ENCODE measurements at regions not wholly inside any gene's neighbourhood (a gene's known extent, or its start where the extent isn't known, plus 50 kb on each side); places are given as distances from the start of the nearest gene placed in this dataset.

GRCh38 chr4:33369446-33369845, 2649.3 kb downstream of the PCDH7 start:
- Histone ChIP-seq H3K27me3 (no peaks in the 10 kb centered on the region), H3K27ac (no peak overlapping the region), H4K20me1 (ENCODE audit: insufficient read depth, poor library complexity, severe bottlenecking) (no peaks in the 10 kb centered on the region), H3K9me3 (ENCODE audit: low read depth) (no peaks in the 10 kb centered on the region), H3K4me2 (no peak overlapping the region), H3K36me3 (replicated peaks; ENCODE audit: insufficient read depth, low read depth) (no peaks in the 10 kb centered on the region), H2AFZ (no peak overlapping the region), H3K79me2 (no peaks in the 10 kb centered on the region), H3K4me3 (no peak overlapping the region), H3K4me1 (ENCODE audit: insufficient read depth) (no peaks in the 10 kb centered on the region), H3K9me2 (replicated peaks; ENCODE audit: insufficient read depth) (no peaks in the 10 kb centered on the region)
- TF ChIP-seq EZH2 (IDR thresholded peaks at IDR 0.05; ENCODE audit: borderline replicate concordance), result no peak
- no peak for TF ChIP-seq CTCF (IDR thresholded peaks at IDR 0.05; ENCODE audit: poor library complexity)
- TF ChIP-seq EZH2phosphoT487 (IDR thresholded peaks at IDR 0.05; ENCODE audit: low read depth, severe bottlenecking, unreplicated experiment), result no peak
- DNase-seq (ENCODE audit: low spot score), result peak; percentile 23
- 62% methylated on average over 3 of the region's 3 CpGs for WGBS (ENCODE audit: low lambda C conversion rate, missing lambda C conversion rate)

- H3K9me3 ChIP-seq (ENCODE audit: low read depth), result no peaks in the 10 kb centered on the region
- H3K4me1 ChIP-seq (ENCODE audit: insufficient read depth), result no peaks in the 10 kb centered on the region
- H3K4me3 ChIP-seq, result no peak overlapping the region
- H3K9me2 ChIP-seq (replicated peaks; ENCODE audit: insufficient read depth), result no peaks in the 10 kb centered on the region
- no peak overlapping the region for H3K4me2 ChIP-seq
- 57% methylated on average over 4 of the region's 4 CpGs for WGBS (ENCODE audit: low lambda C conversion rate, missing lambda C conversion rate)
- H3K36me3 ChIP-seq (replicated peaks; ENCODE audit: insufficient read depth, low read depth), result no peaks in the 10 kb centered on the region
- peak; percentile 20 for DNase-seq (ENCODE audit: low spot score)
- H3K27me3 ChIP-seq, result no peaks in the 10 kb centered on the region
- peak; percentile 67 for TF ChIP-seq EZH2phosphoT487 (IDR thresholded peaks at IDR 0.05; ENCODE audit: low read depth, severe bottlenecking, unreplicated experiment)
- no peak for TF ChIP-seq CTCF (IDR thresholded peaks at IDR 0.05; ENCODE audit: poor library complexity)
- TF ChIP-seq EZH2 (IDR thresholded peaks at IDR 0.05; ENCODE audit: borderline replicate concordance), result no peak
- H2AFZ ChIP-seq, result no peak overlapping the region
- no peaks in the 10 kb centered on the region for H4K20me1 ChIP-seq (ENCODE audit: insufficient read depth, poor library complexity, severe bottlenecking)
- H3K27ac ChIP-seq, result no peak overlapping the region
- H3K79me2 ChIP-seq, result no peaks in the 10 kb centered on the region
Measured at GRCh38 chr4:33381816-33382215, 2661.6 kb downstream of the PCDH7 start.

GRCh38 chr4:33386764-33387163, 2666.6 kb downstream of the PCDH7 start:
- H4K20me1 ChIP-seq (ENCODE audit: insufficient read depth, poor library complexity, severe bottlenecking), result no peaks in the 10 kb centered on the region
- no peak for DNase-seq (ENCODE audit: low spot score)
- H3K4me2 ChIP-seq, result no peak overlapping the region
- H3K9me2 ChIP-seq (replicated peaks; ENCODE audit: insufficient read depth), result no peaks in the 10 kb centered on the region
- no peaks in the 10 kb centered on the region for H3K79me2 ChIP-seq
- no peaks in the 10 kb centered on the region for H3K36me3 ChIP-seq (replicated peaks; ENCODE audit: insufficient read depth, low read depth)
- H3K4me3 ChIP-seq, result no peak overlapping the region
- no peaks in the 10 kb centered on the region for H3K9me3 ChIP-seq (ENCODE audit: low read depth)
- no peak overlapping the region for H3K27ac ChIP-seq
- TF ChIP-seq EZH2 (IDR thresholded peaks at IDR 0.05; ENCODE audit: borderline replicate concordance) (no peak), CTCF (IDR thresholded peaks at IDR 0.05; ENCODE audit: poor library complexity) (peak; percentile 17)
- no peaks in the 10 kb centered on the region for H3K4me1 ChIP-seq (ENCODE audit: insufficient read depth)
- no peaks in the 10 kb centered on the region for H3K27me3 ChIP-seq
- no peak overlapping the region for H2AFZ ChIP-seq

- Histone ChIP-seq H3K9me3 (ENCODE audit: low read depth) (no peaks in the 10 kb centered on the region), H3K79me2 (no peaks in the 10 kb centered on the region), H3K4me1 (ENCODE audit: insufficient read depth) (no peaks in the 10 kb centered on the region), H3K27ac (no peak overlapping the region), H3K36me3 (replicated peaks; ENCODE audit: insufficient read depth, low read depth) (no peaks in the 10 kb centered on the region), H2AFZ (no peak overlapping the region), H4K20me1 (ENCODE audit: insufficient read depth, poor library complexity, severe bottlenecking) (no peaks in the 10 kb centered on the region), H3K9me2 (replicated peaks; ENCODE audit: insufficient read depth) (no peaks in the 10 kb centered on the region), H3K4me2 (no peak overlapping the region), H3K27me3 (no peaks in the 10 kb centered on the region), H3K4me3 (no peak overlapping the region)
- DNase-seq (ENCODE audit: low spot score), result no peak
- 83% methylated on average over 3 of the region's 3 CpGs for WGBS (ENCODE audit: low lambda C conversion rate, missing lambda C conversion rate)
- no peak for TF ChIP-seq CTCF (IDR thresholded peaks at IDR 0.05; ENCODE audit: poor library complexity)
- TF ChIP-seq EZH2 (IDR thresholded peaks at IDR 0.05; ENCODE audit: borderline replicate concordance), result no peak
- no peak for TF ChIP-seq EZH2phosphoT487 (IDR thresholded peaks at IDR 0.05; ENCODE audit: low read depth, severe bottlenecking, unreplicated experiment)
Measured at GRCh38 chr4:33390976-33391375, 2670.8 kb downstream of the PCDH7 start.
